H1 (cell line): ENCODE measurements at regions not wholly inside any gene's neighbourhood (a gene's known extent, or its start where the extent isn't known, plus 50 kb on each side); places are given as distances from the start of the nearest gene placed in this dataset.

Source experiments
- POU5F1 ChIP-seq: IDR thresholded peaks from 2 replicates; pipeline ENCODE4 v1.6.1; 2011; ENCODE audit warnings: low read depth, mild to moderate bottlenecking, low read length, moderate library complexity
- ZNF274 ChIP-seq: IDR thresholded peaks from 2 replicates; pipeline ENCODE4 v1.7.0; 2012; ENCODE audit warnings: low read length, borderline replicate concordance; ENCODE audit errors: extremely low read depth
- TF ChIP-seq, protein P1 (sequence below): IDR thresholded peaks from 2 replicates; pipeline ENCODE4 v1.6.1; 2012; ENCODE audit warnings: inconsistent platforms

DNA sequence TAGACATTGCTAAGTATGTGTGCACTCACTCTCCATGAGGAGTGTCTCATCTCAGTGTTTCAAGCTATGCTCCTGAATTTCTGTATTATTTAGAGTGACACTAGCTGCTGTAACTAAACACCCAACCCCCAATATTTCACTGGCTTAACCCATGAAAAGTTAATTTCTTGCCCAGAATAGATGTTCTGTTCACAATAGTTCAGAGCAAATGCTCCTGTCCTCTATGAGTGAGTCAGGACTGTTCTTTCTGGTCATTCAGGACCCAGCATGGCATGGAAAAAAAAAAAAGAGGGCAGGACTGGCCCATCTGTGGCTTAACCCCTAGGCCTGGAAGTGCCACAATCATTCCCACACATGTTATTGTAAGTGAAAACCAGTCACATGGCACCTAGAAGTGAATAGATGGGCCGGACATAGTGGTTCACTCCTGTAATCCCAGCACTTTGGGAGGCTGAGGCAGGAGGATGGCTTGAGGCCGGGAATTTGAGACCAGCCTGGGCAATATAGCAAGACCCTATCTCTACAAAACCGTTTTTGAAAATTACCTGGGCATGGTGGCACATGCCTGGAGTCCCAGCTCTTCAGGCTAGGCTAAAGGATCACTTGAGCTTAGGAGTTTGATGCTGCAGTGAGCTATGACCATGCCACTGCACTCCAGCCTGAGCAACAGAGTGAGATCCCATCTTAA, 663.6 kb downstream of the IRS1 start (continued):
- TF ChIP-seq, protein P1, sequence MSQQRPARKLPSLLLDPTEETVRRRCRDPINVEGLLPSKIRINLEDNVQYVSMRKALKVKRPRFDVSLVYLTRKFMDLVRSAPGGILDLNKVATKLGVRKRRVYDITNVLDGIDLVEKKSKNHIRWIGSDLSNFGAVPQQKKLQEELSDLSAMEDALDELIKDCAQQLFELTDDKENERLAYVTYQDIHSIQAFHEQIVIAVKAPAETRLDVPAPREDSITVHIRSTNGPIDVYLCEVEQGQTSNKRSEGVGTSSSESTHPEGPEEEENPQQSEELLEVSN = no peak
- TF ChIP-seq ZNF274 (no peak), POU5F1 (no peak)
